ENCODE measurements at regions not wholly inside any gene's neighbourhood (a gene's known extent, or its start where the extent isn't known, plus 50 kb on each side); places are given as distances from the start of the nearest gene placed in this dataset.

DNA sequence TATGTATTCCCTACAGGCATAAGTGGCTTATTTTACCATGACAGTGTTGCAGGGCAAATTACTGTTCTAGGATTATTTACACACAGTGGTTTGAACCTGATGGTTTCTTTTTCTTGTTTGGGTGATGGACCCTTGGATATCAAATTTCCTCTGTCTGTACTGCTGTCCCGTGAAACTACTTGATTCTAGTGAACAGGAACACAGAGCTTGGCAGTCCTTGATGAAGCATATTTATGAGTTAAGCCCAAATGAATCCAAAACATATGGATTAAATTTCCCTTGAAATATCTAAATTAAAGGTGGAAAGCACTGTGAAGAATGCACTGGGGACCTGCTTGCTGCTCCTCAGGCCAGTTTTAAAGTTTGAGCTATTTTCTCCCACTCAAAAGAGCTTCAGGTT is 635.3 kb downstream of the INHBA start:
- no peaks in the 10 kb centered on the region for H3K9me3 ChIP-seq
- ATAC-seq: no peak
- no peaks in the 10 kb centered on the region for H3K27me3 ChIP-seq
- DNase-seq: no peak
- H3K4me1 ChIP-seq: no peaks in the 10 kb centered on the region
- no peak overlapping the region for H3K4me3 ChIP-seq
- no peaks in the 10 kb centered on the region for H3K36me3 ChIP-seq
- H3K27ac ChIP-seq: no peak overlapping the region
- TF ChIP-seq, protein P1, sequence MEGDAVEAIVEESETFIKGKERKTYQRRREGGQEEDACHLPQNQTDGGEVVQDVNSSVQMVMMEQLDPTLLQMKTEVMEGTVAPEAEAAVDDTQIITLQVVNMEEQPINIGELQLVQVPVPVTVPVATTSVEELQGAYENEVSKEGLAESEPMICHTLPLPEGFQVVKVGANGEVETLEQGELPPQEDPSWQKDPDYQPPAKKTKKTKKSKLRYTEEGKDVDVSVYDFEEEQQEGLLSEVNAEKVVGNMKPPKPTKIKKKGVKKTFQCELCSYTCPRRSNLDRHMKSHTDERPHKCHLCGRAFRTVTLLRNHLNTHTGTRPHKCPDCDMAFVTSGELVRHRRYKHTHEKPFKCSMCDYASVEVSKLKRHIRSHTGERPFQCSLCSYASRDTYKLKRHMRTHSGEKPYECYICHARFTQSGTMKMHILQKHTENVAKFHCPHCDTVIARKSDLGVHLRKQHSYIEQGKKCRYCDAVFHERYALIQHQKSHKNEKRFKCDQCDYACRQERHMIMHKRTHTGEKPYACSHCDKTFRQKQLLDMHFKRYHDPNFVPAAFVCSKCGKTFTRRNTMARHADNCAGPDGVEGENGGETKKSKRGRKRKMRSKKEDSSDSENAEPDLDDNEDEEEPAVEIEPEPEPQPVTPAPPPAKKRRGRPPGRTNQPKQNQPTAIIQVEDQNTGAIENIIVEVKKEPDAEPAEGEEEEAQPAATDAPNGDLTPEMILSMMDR (IDR thresholded peaks at IDR 0.05): no peak
- intact Hi-C loops (cut with DNase I): no loop called here

DNA sequence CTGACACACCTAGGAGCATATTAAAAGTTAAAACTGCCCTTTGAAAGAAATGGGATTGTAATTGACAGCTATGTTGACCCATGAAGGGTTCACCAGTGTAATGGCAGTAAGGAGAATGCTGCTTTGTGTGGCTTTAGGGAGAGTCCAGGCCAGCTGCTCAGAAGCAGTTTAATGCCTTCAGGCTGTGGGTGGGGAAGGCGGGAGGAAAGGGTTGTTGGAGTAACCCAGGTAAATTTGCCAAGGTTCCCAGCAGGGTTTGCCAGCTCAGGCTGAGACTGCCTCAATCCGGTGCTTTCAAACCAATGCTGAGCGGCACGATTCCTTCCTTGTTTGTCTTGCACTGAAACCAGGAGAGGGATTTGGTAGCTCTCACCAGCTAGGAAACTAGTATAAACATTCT is 637.2 kb downstream of the INHBA start:
- H3K9me3 ChIP-seq: no peaks in the 10 kb centered on the region
- intact Hi-C loops (cut with DNase I): no loop called here
- no peak for DNase-seq
- H3K4me1 ChIP-seq: no peaks in the 10 kb centered on the region
- H3K36me3 ChIP-seq: no peaks in the 10 kb centered on the region
- H3K27me3 ChIP-seq: no peaks in the 10 kb centered on the region
- no peak overlapping the region for H3K4me3 ChIP-seq
- ATAC-seq: no peak
- no peak overlapping the region for H3K27ac ChIP-seq
- TF ChIP-seq, protein P1 (IDR thresholded peaks at IDR 0.05): no peak

DNA sequence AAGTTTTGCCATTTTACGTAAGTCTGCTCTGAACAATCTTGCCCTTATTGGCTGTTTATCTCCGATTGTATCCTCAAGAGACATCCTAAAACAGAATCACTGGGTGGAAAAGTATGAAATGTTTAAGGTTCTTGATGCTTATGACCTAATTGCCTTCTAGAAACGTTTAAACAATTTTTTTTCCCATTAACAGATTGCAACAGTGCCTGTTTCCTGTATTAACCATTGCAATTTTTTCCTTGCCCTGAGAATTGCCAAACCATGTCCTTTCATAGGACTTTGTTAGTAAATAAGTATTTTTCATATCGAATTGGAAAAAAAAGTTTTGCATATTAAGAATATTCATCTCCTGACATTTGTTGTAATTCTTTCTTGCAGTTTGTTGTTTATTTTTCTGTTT is 639.8 kb downstream of the INHBA start:
- TF ChIP-seq, protein P1 (IDR thresholded peaks at IDR 0.05): no peak
- intact Hi-C loops (cut with DNase I): no loop called here
- ATAC-seq (no peak), DNase-seq (no peak)
- Histone ChIP-seq H3K4me1 (no peaks in the 10 kb centered on the region), H3K27ac (no peak overlapping the region), H3K36me3 (no peaks in the 10 kb centered on the region), H3K27me3 (no peaks in the 10 kb centered on the region), H3K4me3 (no peak overlapping the region), H3K9me3 (peaks cover 0 to 1% of the 10 kb centered on the region in 2 donors)

DNA sequence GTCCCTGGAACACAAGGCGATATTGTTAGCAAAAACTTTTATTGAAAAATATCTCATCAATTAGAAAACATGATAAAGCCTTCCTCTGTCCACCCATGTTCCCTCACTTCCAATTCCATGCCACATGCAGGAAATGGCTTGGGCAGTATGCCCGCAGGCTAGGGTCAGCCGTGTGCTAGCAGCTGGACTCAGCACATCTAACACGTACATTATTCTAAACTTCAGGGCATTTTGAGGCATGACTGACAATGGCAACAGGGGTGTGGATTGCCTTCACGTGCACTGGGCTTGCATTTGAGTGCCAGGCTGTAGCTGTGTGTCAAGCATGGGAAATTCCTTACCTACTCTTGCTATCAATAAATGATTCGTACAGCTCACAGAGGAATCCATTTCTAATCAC is 642.1 kb downstream of the INHBA start:
- intact Hi-C loops (cut with DNase I): no loop called here
- Histone ChIP-seq H3K27ac (no peak overlapping the region), H3K4me3 (no peak overlapping the region), H3K4me1 (no peaks in the 10 kb centered on the region), H3K36me3 (no peaks in the 10 kb centered on the region), H3K27me3 (no peaks in the 10 kb centered on the region), H3K9me3 (peaks cover 0 to 11% of the 10 kb centered on the region in 2 donors)
- no peak for ATAC-seq
- TF ChIP-seq, protein P1 (IDR thresholded peaks at IDR 0.05): no peak
- DNase-seq: no peak

DNA sequence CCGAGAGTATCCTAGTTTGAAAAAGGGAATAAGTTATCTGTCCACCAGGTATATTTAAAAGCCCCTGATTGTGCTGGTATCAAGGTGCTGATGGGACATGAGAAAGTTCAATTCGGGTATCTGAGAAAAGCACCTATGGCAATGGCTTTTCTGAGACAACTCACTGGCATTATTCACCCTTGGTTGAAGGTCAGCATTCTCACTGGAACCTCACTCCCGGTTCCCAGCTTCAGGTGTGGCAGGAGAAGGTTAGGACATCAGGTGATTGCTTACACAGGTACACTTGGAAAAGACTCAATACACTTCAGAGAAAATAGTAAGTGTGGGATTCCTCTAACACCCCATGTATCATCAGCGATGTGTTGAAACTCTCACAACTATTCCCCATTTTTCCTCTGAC is 643.1 kb downstream of the INHBA start:
- no peak for DNase-seq
- TF ChIP-seq, protein P1 (IDR thresholded peaks at IDR 0.05): no peak
- Histone ChIP-seq H3K27ac (no peak overlapping the region), H3K27me3 (no peaks in the 10 kb centered on the region), H3K4me1 (no peaks in the 10 kb centered on the region), H3K4me3 (no peak overlapping the region), H3K9me3 (peaks cover 0 to 11% of the 10 kb centered on the region in 2 donors), H3K36me3 (no peaks in the 10 kb centered on the region)
- no peak for ATAC-seq
- intact Hi-C loops (cut with DNase I): no loop called here

All from left lung (tissue), 4 donors.